Trophoblast cell (in vitro differentiated cells and primary cell): ENCODE measurements at regions not wholly inside any gene's neighbourhood (a gene's known extent, or its start where the extent isn't known, plus 50 kb on each side); places are given as distances from the start of the nearest gene placed in this dataset.

Source experiments
- DNase-seq, 2 donors: peaks; one replicate each; pipeline ENCODE4 v3.0.0-alpha.2; 2016
- H2AFZ ChIP-seq: 2 replicates; pipeline ENCODE4 v1.6.1; 2013; ENCODE audit warnings: low read length, moderate library complexity, mild to moderate bottlenecking; ENCODE audit not compliant: insufficient read depth, poor library complexity
- H2AK5ac ChIP-seq: 2 replicates; pipeline ENCODE4 v1.6.1; 2013; ENCODE audit warnings: mild to moderate bottlenecking, low read length
- H2BK120ac ChIP-seq: 2 replicates; pipeline ENCODE4 v1.6.1; 2013; ENCODE audit warnings: low read length, mild to moderate bottlenecking, moderate library complexity; ENCODE audit not compliant: insufficient read depth, poor library complexity
- H2BK12ac ChIP-seq: 2 replicates; pipeline ENCODE4 v1.6.1; 2013; ENCODE audit warnings: mild to moderate bottlenecking, low read length, moderate library complexity
- H2BK5ac ChIP-seq: 2 replicates; pipeline ENCODE4 v1.6.1; 2013; ENCODE audit warnings: low read length, low read depth, moderate library complexity, mild to moderate bottlenecking; ENCODE audit not compliant: poor library complexity
- H3K14ac ChIP-seq: 2 replicates; pipeline ENCODE4 v1.6.1; 2013; ENCODE audit warnings: mild to moderate bottlenecking, low read length
- H3K18ac ChIP-seq: 2 replicates; pipeline ENCODE4 v1.6.1; 2013; ENCODE audit warnings: mild to moderate bottlenecking, low read length
- H3K23ac ChIP-seq: 2 replicates; pipeline ENCODE4 v1.6.1; 2013; ENCODE audit warnings: low read length
- H3K27ac ChIP-seq: 2 replicates; pipeline ENCODE4 v1.5.1; 2013; ENCODE audit warnings: low read depth, mild to moderate bottlenecking, inconsistent platforms, low read length, moderate library complexity
- H3K27me3 ChIP-seq: 2 replicates; pipeline ENCODE4 v1.6.1; 2013; ENCODE audit warnings: inconsistent platforms, mild to moderate bottlenecking, low read length, moderate library complexity; ENCODE audit not compliant: insufficient read depth
- H3K36me3 ChIP-seq, 2 experiments: 1 replicate in 1 of 2; 2 replicates in 1 of 2; pipeline ENCODE4 v1.6.1; 2013; ENCODE audit warnings: low read length in 2 of 2, mild to moderate bottlenecking in 2 of 2, moderate library complexity in 1 of 2; ENCODE audit not compliant: insufficient read depth in 2 of 2, control insufficient read depth in 1 of 2
- H3K4ac ChIP-seq: 2 replicates; pipeline ENCODE4 v1.6.1; 2013; ENCODE audit warnings: low read depth, mild to moderate bottlenecking, low read length, moderate library complexity
- H3K4me1 ChIP-seq, 2 experiments: 1 replicate in 1 of 2; 2 replicates in 1 of 2; pipeline ENCODE4 v1.6.1; 2013; ENCODE audit warnings: low read length in 2 of 2, mild to moderate bottlenecking in 2 of 2, moderate library complexity in 1 of 2; ENCODE audit not compliant: insufficient read depth in 2 of 2, control insufficient read depth in 1 of 2
- H3K4me2 ChIP-seq: 2 replicates; pipeline ENCODE4 v1.6.1; 2013; ENCODE audit warnings: inconsistent platforms, mild to moderate bottlenecking, low read length, moderate library complexity
- H3K4me3 ChIP-seq: 2 replicates; pipeline ENCODE4 v1.5.1; 2013; ENCODE audit warnings: mild to moderate bottlenecking, low read depth, low read length, inconsistent platforms
- H3K79me1 ChIP-seq: one replicate; pipeline ENCODE4 v1.6.1; 2013; ENCODE audit warnings: low read length
- H3K79me2 ChIP-seq: 2 replicates; pipeline ENCODE4 v1.6.1; 2013; ENCODE audit warnings: low read length, mild to moderate bottlenecking; ENCODE audit not compliant: control insufficient read depth, insufficient read depth, poor library complexity
- H3K9ac ChIP-seq: 2 replicates; pipeline ENCODE4 v1.6.1; 2013; ENCODE audit warnings: mild to moderate bottlenecking, low read length
- H3K9me3 ChIP-seq: 2 replicates; pipeline ENCODE4 v1.6.1; 2013; ENCODE audit warnings: low read depth, mild to moderate bottlenecking, control low read depth, inconsistent platforms, low read length; ENCODE audit not compliant: insufficient read depth
- H4K12ac ChIP-seq: 2 replicates; pipeline ENCODE4 v1.6.1; 2013; ENCODE audit warnings: low read depth, mild to moderate bottlenecking, low read length, moderate library complexity
- H4K8ac ChIP-seq: 2 replicates; pipeline ENCODE4 v1.6.1; 2013; ENCODE audit warnings: low read depth, mild to moderate bottlenecking, low read length, moderate library complexity
- H4K91ac ChIP-seq: one replicate; pipeline ENCODE4 v1.6.1; 2013; ENCODE audit warnings: low read depth, mild to moderate bottlenecking, low read length, moderate library complexity
- WGBS: extraction: QIAGEN DNeasy Blood & Tissue Kit; methylation state at CpG from one replicate; pipeline ENCODE4 v1.1.7; 2013; ENCODE audit warnings: missing lambda C conversion rate; ENCODE audit not compliant: insufficient read length, insufficient coverage; ENCODE audit errors: extremely low coverage; 5-methylcytosine and 5-hydroxymethylcytosine counted together

GRCh38 chrX:46447384-46447783 lies 97.8 kb downstream of the ZNF674 start:
- Histone ChIP-seq H3K9me3 (no peaks in the 10 kb centered on the region), H4K91ac (peak overlapping the region; percentile 39), H2AFZ (no peak overlapping the region), H3K14ac (no peak overlapping the region), H2BK120ac (no peak overlapping the region), H2BK5ac (no peak overlapping the region), H4K12ac (no peak overlapping the region), H3K4me1 (peaks cover 7 to 11% of the 10 kb centered on the region in 2 experiments), H3K23ac (no peak overlapping the region), H3K27me3 (no peaks in the 10 kb centered on the region), H2BK12ac (no peak overlapping the region), H3K4me2 (peak overlapping the region; percentile 71), H2AK5ac (no peak overlapping the region), H3K79me1 (peaks cover 7% of the 10 kb centered on the region), H3K79me2 (peaks cover 2% of the 10 kb centered on the region), H3K4me3 (peak overlapping the region; percentile 79), H3K9ac (peak overlapping the region; percentile 73), H4K8ac (peak overlapping the region; percentile 30), H3K18ac (no peak overlapping the region), H3K36me3 (peaks cover 5 to 7% of the 10 kb centered on the region in 2 experiments), H3K4ac (peak overlapping the region; percentile 6), H3K27ac (no peak overlapping the region)
- WGBS, result no CpG with 5 or more reads among the region's 16 CpGs
- peak in 1 of 2 donors; percentile 17 for DNase-seq

- H3K9ac ChIP-seq, result peak overlapping the region; percentile 97
- H3K23ac ChIP-seq, result no peak overlapping the region
- DNase-seq, result peak; percentile 75 to 77
- H3K18ac ChIP-seq, result peak overlapping the region; percentile 63
- H2AFZ ChIP-seq, result peak overlapping the region; percentile 41
- H3K4me1 ChIP-seq, result peaks cover 7 to 11% of the 10 kb centered on the region in 2 experiments
- peaks cover 7% of the 10 kb centered on the region for H3K79me1 ChIP-seq
- no peak overlapping the region for H2AK5ac ChIP-seq
- H3K27ac ChIP-seq, result no peak overlapping the region
- peak overlapping the region; percentile 81 for H3K14ac ChIP-seq
- H3K9me3 ChIP-seq, result no peaks in the 10 kb centered on the region
- peak overlapping the region; percentile 84 for H4K91ac ChIP-seq
- H4K12ac ChIP-seq, result peak overlapping the region; percentile 37
- no CpG with 5 or more reads among the region's 51 CpGs for WGBS
- H3K79me2 ChIP-seq, result peaks cover 2% of the 10 kb centered on the region
- peak overlapping the region; percentile 87 for H3K4me3 ChIP-seq
- H2BK120ac ChIP-seq, result peak overlapping the region; percentile 50
- no peak overlapping the region for H2BK12ac ChIP-seq
- peaks cover 5 to 7% of the 10 kb centered on the region in 2 experiments for H3K36me3 ChIP-seq
- H3K4me2 ChIP-seq, result peak overlapping the region; percentile 64
- no peaks in the 10 kb centered on the region for H3K27me3 ChIP-seq
- no peak overlapping the region for H3K4ac ChIP-seq
- peak overlapping the region; percentile 23 for H2BK5ac ChIP-seq
- peak overlapping the region; percentile 83 for H4K8ac ChIP-seq
Observed at GRCh38 chrX:46446727-46447378, 98.4 kb downstream of the ZNF674 start.

- no peak overlapping the region for H2AK5ac ChIP-seq
- no peak overlapping the region for H3K4me2 ChIP-seq
- peaks cover 5% of the 10 kb centered on the region in 2 experiments for H3K36me3 ChIP-seq
- no peak overlapping the region for H4K8ac ChIP-seq
- H2AFZ ChIP-seq, result no peak overlapping the region
- peaks cover 2% of the 10 kb centered on the region for H3K79me2 ChIP-seq
- H3K14ac ChIP-seq, result no peak overlapping the region
- no peak overlapping the region for H4K91ac ChIP-seq
- peak; percentile 6 to 15 for DNase-seq
- no peak overlapping the region for H4K12ac ChIP-seq
- H3K9me3 ChIP-seq, result no peaks in the 10 kb centered on the region
- peaks cover 7 to 11% of the 10 kb centered on the region in 2 experiments for H3K4me1 ChIP-seq
- no peaks in the 10 kb centered on the region for H3K27me3 ChIP-seq
- no peak overlapping the region for H3K23ac ChIP-seq
- no peak overlapping the region for H3K4me3 ChIP-seq
- no peak overlapping the region for H2BK12ac ChIP-seq
- H3K4ac ChIP-seq, result no peak overlapping the region
- H3K9ac ChIP-seq, result no peak overlapping the region
- H3K18ac ChIP-seq, result no peak overlapping the region
- H2BK5ac ChIP-seq, result no peak overlapping the region
- peaks cover 7% of the 10 kb centered on the region for H3K79me1 ChIP-seq
- H3K27ac ChIP-seq, result peak overlapping the region; percentile 56
- H2BK120ac ChIP-seq, result no peak overlapping the region
Observed at GRCh38 chrX:46444011-46444410, 101.2 kb downstream of the ZNF674 start.

- Histone ChIP-seq H2BK5ac (no peak overlapping the region), H3K18ac (no peak overlapping the region), H4K12ac (no peak overlapping the region), H3K4ac (no peak overlapping the region), H4K8ac (no peak overlapping the region), H2AFZ (no peak overlapping the region), H3K9me3 (no peaks in the 10 kb centered on the region), H3K9ac (no peak overlapping the region), H2BK120ac (no peak overlapping the region), H3K23ac (no peak overlapping the region), H3K27me3 (no peaks in the 10 kb centered on the region), H3K79me2 (no peaks in the 10 kb centered on the region), H3K4me2 (no peak overlapping the region), H3K36me3 (no peaks in the 10 kb centered on the region), H2AK5ac (no peak overlapping the region), H3K27ac (no peak overlapping the region), H4K91ac (no peak overlapping the region), H3K4me3 (no peak overlapping the region), H3K79me1 (no peaks in the 10 kb centered on the region), H2BK12ac (no peak overlapping the region), H3K4me1 (no peaks in the 10 kb centered on the region), H3K14ac (no peak overlapping the region)
- no peak for DNase-seq
Observed at GRCh38 chrX:46436744-46437143, 108.5 kb downstream of the ZNF674 start.
